Mesendoderm (in vitro differentiated cells): ENCODE measurements at regions not wholly inside any gene's neighbourhood (a gene's known extent, or its start where the extent isn't known, plus 50 kb on each side); places are given as distances from the start of the nearest gene placed in this dataset.
"Not testable (repeated sequence)": the region's sequence is repeated elsewhere in the genome, so short reads cannot be mapped to it uniquely, and the experiment has no call there.

Source experiments
- DNase-seq: peaks from one replicate; pipeline ENCODE4 v3.0.0; 2013
- H2AK5ac ChIP-seq: 2 replicates; pipeline ENCODE4 v1.6.1; 2013; ENCODE audit warnings: low read length, inconsistent platforms
- H2BK120ac ChIP-seq: 2 replicates; pipeline ENCODE4 v1.6.1; 2013; ENCODE audit warnings: low read depth, mild to moderate bottlenecking, low read length, moderate library complexity, mixed read lengths
- H2BK15ac ChIP-seq: replicated peaks from 2 replicates; pipeline ENCODE4 v1.6.1; 2013; ENCODE audit warnings: low read depth, mild to moderate bottlenecking, moderate library complexity
- H2BK5ac ChIP-seq: 2 replicates; pipeline ENCODE4 v1.6.1; 2013; ENCODE audit warnings: low read length, inconsistent platforms
- H3K18ac ChIP-seq: 2 replicates; pipeline ENCODE4 v1.6.1; 2013; ENCODE audit warnings: mild to moderate bottlenecking, low read length, mixed read lengths
- H3K23ac ChIP-seq: one replicate; pipeline ENCODE4 v1.6.1; 2013; ENCODE audit warnings: low read length
- H3K27ac ChIP-seq: 2 replicates; pipeline ENCODE4 v1.5.1; 2013; ENCODE audit warnings: low read depth, mild to moderate bottlenecking, inconsistent platforms, low read length, moderate library complexity
- H3K27me3 ChIP-seq: 2 replicates; pipeline ENCODE4 v1.6.1; 2013; ENCODE audit warnings: low read length, control low read depth, mild to moderate bottlenecking, inconsistent platforms; ENCODE audit not compliant: insufficient read depth, poor library complexity
- H3K36me3 ChIP-seq: 2 replicates; pipeline ENCODE4 v1.6.1; 2013; ENCODE audit warnings: low read length, inconsistent platforms; ENCODE audit not compliant: control insufficient read depth, insufficient read depth
- H3K4ac ChIP-seq: one replicate; pipeline ENCODE4 v1.6.1; 2013; ENCODE audit warnings: low read depth, mild to moderate bottlenecking, low read length, moderate library complexity
- H3K4me1 ChIP-seq: 2 replicates; pipeline ENCODE4 v1.6.1; 2013; ENCODE audit warnings: low read depth, low read length, inconsistent platforms; ENCODE audit not compliant: control insufficient read depth
- H3K4me2 ChIP-seq: 2 replicates; pipeline ENCODE4 v1.6.1; 2013; ENCODE audit warnings: low read length
- H3K4me3 ChIP-seq: 2 replicates; pipeline ENCODE4 v1.5.1; 2013; ENCODE audit warnings: mild to moderate bottlenecking, low read length
- H3K56ac ChIP-seq: one replicate; pipeline ENCODE4 v1.6.1; 2013; ENCODE audit warnings: low read length
- H3K79me1 ChIP-seq: 2 replicates; pipeline ENCODE4 v1.6.1; 2013; ENCODE audit warnings: low read length, inconsistent platforms
- H3K79me2 ChIP-seq: 2 replicates; pipeline ENCODE4 v1.6.1; 2013; ENCODE audit warnings: mild to moderate bottlenecking, low read length; ENCODE audit not compliant: control insufficient read depth, insufficient read depth
- H3K9ac ChIP-seq: 2 replicates; pipeline ENCODE4 v1.6.1; 2013; ENCODE audit warnings: low read length, inconsistent platforms
- H4K5ac ChIP-seq: one replicate; pipeline ENCODE4 v1.6.1; 2013; ENCODE audit warnings: low read length
- H4K8ac ChIP-seq: one replicate; pipeline ENCODE4 v1.6.1; 2013; ENCODE audit warnings: low read depth, mild to moderate bottlenecking, control low read depth, low read length, moderate library complexity
- WGBS: extraction: QIAGEN DNeasy Blood & Tissue Kit; methylation state at CpG from one replicate; pipeline ENCODE4 v1.1.7; 2013; ENCODE audit warnings: low lambda C conversion rate, missing lambda C conversion rate; ENCODE audit not compliant: insufficient coverage; ENCODE audit errors: extremely low coverage; 5-methylcytosine and 5-hydroxymethylcytosine counted together

- Histone ChIP-seq H3K4me3 (no peak overlapping the region), H3K18ac (no peak overlapping the region), H2BK15ac (no peak overlapping the region), H2AK5ac (no peak overlapping the region), H3K23ac (no peak overlapping the region), H3K9ac (no peak overlapping the region), H3K4me2 (no peak overlapping the region), H4K5ac (no peak overlapping the region), H3K56ac (no peak overlapping the region), H3K4ac (no peak overlapping the region), H3K79me2 (no peaks in the 10 kb centered on the region), H3K79me1 (no peaks in the 10 kb centered on the region), H3K36me3 (no peaks in the 10 kb centered on the region), H2BK120ac (no peak overlapping the region), H3K4me1 (no peaks in the 10 kb centered on the region), H3K27me3 (no peaks in the 10 kb centered on the region), H2BK5ac (no peak overlapping the region), H4K8ac (no peak overlapping the region), H3K27ac (no peak overlapping the region)
- WGBS, result no CpG with 5 or more reads among the region's 1 CpG
- DNase-seq, result no peak
Measured at GRCh38 chr6:113057567-113058053, 710.5 kb downstream of the RFPL4B start.

GRCh38 chr6:113060664-113061063, 713.5 kb downstream of the RFPL4B start:
- Histone ChIP-seq H3K9ac (no peak overlapping the region), H3K27ac (no peak overlapping the region), H3K4me1 (no peaks in the 10 kb centered on the region), H2BK120ac (no peak overlapping the region), H2BK15ac (no peak overlapping the region), H3K18ac (no peak overlapping the region), H3K56ac (no peak overlapping the region), H4K8ac (no peak overlapping the region), H3K36me3 (no peaks in the 10 kb centered on the region), H3K4ac (no peak overlapping the region), H3K4me3 (no peak overlapping the region), H2BK5ac (no peak overlapping the region), H3K4me2 (no peak overlapping the region), H4K5ac (no peak overlapping the region), H3K79me2 (no peaks in the 10 kb centered on the region), H3K27me3 (no peaks in the 10 kb centered on the region), H2AK5ac (no peak overlapping the region), H3K79me1 (no peaks in the 10 kb centered on the region), H3K23ac (no peak overlapping the region)
- WGBS, result no CpG with 5 or more reads among the region's 2 CpGs
- DNase-seq, result no peak

- no peaks in the 10 kb centered on the region for H3K27me3 ChIP-seq
- no peaks in the 10 kb centered on the region for H3K79me2 ChIP-seq
- no peak overlapping the region for H2BK5ac ChIP-seq
- H3K4me3 ChIP-seq, result no peak overlapping the region
- H3K4me1 ChIP-seq, result no peaks in the 10 kb centered on the region
- H3K36me3 ChIP-seq, result no peaks in the 10 kb centered on the region
- H4K8ac ChIP-seq, result no peak overlapping the region
- WGBS, result no CpG with 5 or more reads among the region's 2 CpGs
- H2BK15ac ChIP-seq, result no peak overlapping the region
- H4K5ac ChIP-seq, result no peak overlapping the region
- no peak for DNase-seq
- H3K4me2 ChIP-seq, result no peak overlapping the region
- no peak overlapping the region for H3K4ac ChIP-seq
- H3K27ac ChIP-seq, result no peak overlapping the region
- H3K56ac ChIP-seq, result no peak overlapping the region
- H3K79me1 ChIP-seq, result no peaks in the 10 kb centered on the region
- H3K9ac ChIP-seq, result no peak overlapping the region
- no peak overlapping the region for H2AK5ac ChIP-seq
- no peak overlapping the region for H2BK120ac ChIP-seq
- no peak overlapping the region for H3K18ac ChIP-seq
- H3K23ac ChIP-seq, result no peak overlapping the region
Measured at GRCh38 chr6:113065611-113066010, 718.5 kb downstream of the RFPL4B start.

- no peaks in the 10 kb centered on the region for H3K36me3 ChIP-seq
- no peak overlapping the region for H4K5ac ChIP-seq
- no peak overlapping the region for H3K4me3 ChIP-seq
- H3K9ac ChIP-seq, result no peak overlapping the region
- H3K4me1 ChIP-seq, result no peaks in the 10 kb centered on the region
- H3K27ac ChIP-seq, result no peak overlapping the region
- H2BK120ac ChIP-seq, result no peak overlapping the region
- no peaks in the 10 kb centered on the region for H3K79me2 ChIP-seq
- H4K8ac ChIP-seq, result no peak overlapping the region
- H3K27me3 ChIP-seq, result no peaks in the 10 kb centered on the region
- no peak overlapping the region for H2AK5ac ChIP-seq
- no peak overlapping the region for H2BK15ac ChIP-seq
- DNase-seq, result no peak
- no peak overlapping the region for H3K4ac ChIP-seq
- no peak overlapping the region for H3K18ac ChIP-seq
- no peak overlapping the region for H2BK5ac ChIP-seq
- no peaks in the 10 kb centered on the region for H3K79me1 ChIP-seq
- no peak overlapping the region for H3K4me2 ChIP-seq
- WGBS, result no CpG with 5 or more reads among the region's 3 CpGs
- no peak overlapping the region for H3K23ac ChIP-seq
- H3K56ac ChIP-seq, result no peak overlapping the region
Measured at GRCh38 chr6:113067612-113068275, 720.6 kb downstream of the RFPL4B start.

GRCh38 chr6:113068570-113068969, 721.4 kb downstream of the RFPL4B start:
- no peak overlapping the region for H4K5ac ChIP-seq
- H3K79me1 ChIP-seq, result no peaks in the 10 kb centered on the region
- no peak overlapping the region for H2BK5ac ChIP-seq
- no peak overlapping the region for H3K27ac ChIP-seq
- no peaks in the 10 kb centered on the region for H3K79me2 ChIP-seq
- no peaks in the 10 kb centered on the region for H3K4me1 ChIP-seq
- H3K9ac ChIP-seq, result no peak overlapping the region
- H3K4me3 ChIP-seq, result no peak overlapping the region
- H3K4ac ChIP-seq, result no peak overlapping the region
- H3K27me3 ChIP-seq, result no peaks in the 10 kb centered on the region
- no peak overlapping the region for H2BK15ac ChIP-seq
- H3K23ac ChIP-seq, result no peak overlapping the region
- H3K4me2 ChIP-seq, result no peak overlapping the region
- no peak overlapping the region for H3K56ac ChIP-seq
- no peak overlapping the region for H2BK120ac ChIP-seq
- no peak overlapping the region for H4K8ac ChIP-seq
- H2AK5ac ChIP-seq, result no peak overlapping the region
- no peak for DNase-seq
- H3K18ac ChIP-seq, result no peak overlapping the region
- no CpG with 5 or more reads among the region's 2 CpGs for WGBS
- no peaks in the 10 kb centered on the region for H3K36me3 ChIP-seq

- H2BK5ac ChIP-seq, H4K8ac ChIP-seq, H3K18ac ChIP-seq, H3K4me1 ChIP-seq, H3K79me2 ChIP-seq, H2BK15ac ChIP-seq, H2AK5ac ChIP-seq, H3K4me2 ChIP-seq, H3K27ac ChIP-seq, DNase-seq, H3K36me3 ChIP-seq, H2BK120ac ChIP-seq, H3K27me3 ChIP-seq, H4K5ac ChIP-seq, H3K79me1 ChIP-seq, H3K9ac ChIP-seq, H3K4me3 ChIP-seq, H3K23ac ChIP-seq, H3K4ac ChIP-seq, H3K56ac ChIP-seq: not testable (repeated sequence)
- no CpG with 5 or more reads among the region's 3 CpGs for WGBS
Measured at GRCh38 chr6:113070681-113071080, 723.6 kb downstream of the RFPL4B start.
